GM19463 (cell line): ENCODE measurements at regions not wholly inside any gene's neighbourhood (a gene's known extent, or its start where the extent isn't known, plus 50 kb on each side); places are given as distances from the start of the nearest gene placed in this dataset.
"Not testable (repeated sequence)": the region's sequence is repeated elsewhere in the genome, so short reads cannot be mapped to it uniquely, and the experiment has no call there.

Experiments used
- ATAC-seq: cut with Tn5 transposase; IDR thresholded peaks from one replicate; pipeline ENCODE4 v1.9.1; 2021; ENCODE audit warnings: mild to moderate bottlenecking, moderate library complexity; ENCODE audit not compliant: unreplicated experiment

DNA sequence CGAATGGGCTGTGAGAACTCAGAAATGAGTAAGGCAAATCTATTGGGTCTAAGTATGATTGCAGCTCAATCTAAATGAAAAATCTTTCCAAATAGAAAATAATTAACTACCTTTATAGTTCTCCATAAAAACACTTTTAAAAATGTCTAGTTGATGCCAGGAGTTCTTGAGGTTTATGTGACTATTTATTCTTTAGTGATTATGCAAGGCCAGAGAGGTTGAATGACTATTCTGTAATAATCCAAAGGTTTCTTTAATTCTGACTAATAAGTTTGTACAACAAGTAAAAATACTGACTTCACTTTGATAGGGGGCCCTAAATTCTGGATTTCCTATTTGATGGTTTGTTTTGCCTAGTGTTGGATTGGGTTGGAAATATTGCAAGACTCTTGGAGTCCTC, 461.2 kb downstream of the EPM2A start:
- ATAC-seq = no peak

DNA sequence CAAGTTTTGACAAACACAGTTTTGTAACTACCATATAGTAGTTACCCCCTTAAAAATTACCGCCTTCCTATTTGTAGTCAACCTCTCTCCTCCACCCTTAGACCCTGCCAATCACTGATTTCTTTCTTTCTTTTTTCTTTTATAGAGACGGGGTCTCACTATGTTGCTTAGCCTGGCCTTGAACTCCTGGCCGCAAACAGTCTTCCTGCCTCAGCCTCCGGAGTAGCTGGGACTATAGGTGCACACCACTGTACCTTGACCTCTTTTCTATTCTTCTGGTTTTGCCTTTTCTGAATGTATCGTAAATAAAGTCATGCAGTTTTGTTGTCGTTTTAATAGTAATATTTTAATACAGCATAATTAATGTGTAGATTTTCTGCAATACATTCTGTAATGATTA, 460.3 kb downstream of the EPM2A start:
- ATAC-seq = no peak

DNA sequence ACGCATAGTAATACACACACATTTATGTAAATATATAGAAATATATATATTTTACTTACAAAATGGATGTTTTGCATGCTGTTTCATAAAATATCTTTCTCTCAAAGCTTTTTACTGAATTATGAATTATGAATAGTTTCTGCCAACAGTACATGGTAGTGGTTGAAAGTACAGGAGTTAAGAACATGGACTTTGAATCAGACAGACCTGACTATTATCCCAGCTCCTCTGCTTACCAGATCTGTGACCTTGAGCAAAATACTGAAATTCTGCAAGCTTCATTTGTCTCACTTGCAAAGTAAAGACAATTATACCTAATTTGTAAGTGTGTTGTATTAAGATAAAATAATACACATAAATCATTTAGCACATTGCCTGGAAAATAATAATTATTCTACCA, 459.5 kb downstream of the EPM2A start:
- ATAC-seq = no peak

DNA sequence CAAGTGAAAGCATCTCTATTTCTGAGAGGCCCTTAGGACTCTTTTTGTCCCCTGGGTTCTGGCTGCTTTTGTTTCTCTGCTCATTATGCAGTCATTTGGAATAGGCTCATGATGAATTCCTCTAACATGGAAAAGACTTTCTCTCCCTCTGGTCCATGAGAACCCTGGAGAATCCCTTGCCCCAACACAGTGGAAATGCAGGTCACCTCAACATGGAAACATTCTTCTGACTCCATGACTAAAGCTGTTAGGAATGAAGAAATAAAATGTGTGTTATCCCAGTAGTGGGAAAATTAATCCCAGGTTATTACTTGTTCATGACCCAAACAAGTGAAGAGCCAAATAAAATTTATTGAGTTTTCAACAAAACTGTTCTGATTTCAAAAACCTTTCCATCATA, 458.6 kb downstream of the EPM2A start:
- no peak for ATAC-seq

DNA sequence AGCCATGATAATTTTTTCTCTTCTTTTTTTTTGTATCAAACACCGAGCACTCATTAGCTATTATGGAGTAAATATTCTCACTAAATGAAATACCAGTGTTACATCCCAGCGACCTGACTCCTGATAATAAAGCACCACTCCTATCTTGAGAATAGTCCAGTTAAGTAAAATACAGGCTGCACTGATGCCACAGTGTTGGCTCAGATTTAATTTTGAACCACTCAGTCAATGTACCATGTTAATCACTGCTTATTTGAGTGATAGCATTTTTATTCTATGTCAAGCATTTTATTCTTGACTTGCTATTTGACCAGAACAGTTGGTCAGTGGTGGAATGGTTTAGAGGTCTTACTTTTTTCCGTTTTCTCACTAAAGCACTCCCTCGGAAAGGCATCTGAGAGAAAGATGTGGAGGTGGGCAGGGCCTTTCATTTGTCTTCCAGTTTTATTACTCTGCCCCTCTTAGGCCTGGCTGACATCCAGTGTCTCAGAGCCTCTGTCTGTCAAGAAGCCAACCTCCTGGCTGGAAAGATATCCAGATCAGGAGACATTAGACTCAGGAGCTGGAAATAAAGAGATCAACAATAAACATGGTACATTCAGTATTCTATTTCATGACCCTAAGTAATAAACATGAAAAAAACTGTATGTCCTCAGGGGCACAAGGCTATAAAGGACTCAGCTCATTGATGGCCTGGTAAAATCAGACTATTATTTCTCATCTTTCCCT, 457.8 kb downstream of the EPM2A start:
- no peak for ATAC-seq

DNA sequence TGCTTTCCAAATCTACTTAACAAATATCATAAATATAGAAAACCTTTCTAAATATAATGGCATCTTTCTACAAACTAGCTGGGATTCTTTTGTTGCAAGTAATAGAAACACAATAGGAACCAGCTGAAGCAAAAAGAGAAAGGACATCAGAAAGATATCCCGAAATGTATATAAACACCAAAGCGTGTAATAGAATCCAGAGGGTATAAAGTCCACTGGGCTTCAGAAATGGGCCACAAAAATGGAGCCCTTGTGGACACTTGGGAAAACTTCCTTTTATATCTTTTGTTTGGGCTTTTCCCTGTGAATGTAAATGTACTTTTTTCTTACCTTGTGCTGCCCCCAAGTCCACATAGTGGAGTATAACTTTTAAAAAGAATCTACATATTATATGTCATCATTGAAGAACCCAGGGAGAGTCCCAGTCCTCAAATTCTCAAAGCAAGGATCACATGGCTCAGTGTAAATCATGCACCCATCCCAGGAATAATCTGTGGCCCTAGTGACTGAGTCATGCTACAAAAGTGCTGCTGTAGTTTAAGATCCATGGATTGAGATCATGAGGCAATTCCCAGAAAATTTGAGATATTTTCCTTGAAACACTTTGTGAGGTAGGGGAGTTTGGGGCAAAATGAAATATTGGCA, 457.0 kb downstream of the EPM2A start:
- ATAC-seq = no peak

DNA sequence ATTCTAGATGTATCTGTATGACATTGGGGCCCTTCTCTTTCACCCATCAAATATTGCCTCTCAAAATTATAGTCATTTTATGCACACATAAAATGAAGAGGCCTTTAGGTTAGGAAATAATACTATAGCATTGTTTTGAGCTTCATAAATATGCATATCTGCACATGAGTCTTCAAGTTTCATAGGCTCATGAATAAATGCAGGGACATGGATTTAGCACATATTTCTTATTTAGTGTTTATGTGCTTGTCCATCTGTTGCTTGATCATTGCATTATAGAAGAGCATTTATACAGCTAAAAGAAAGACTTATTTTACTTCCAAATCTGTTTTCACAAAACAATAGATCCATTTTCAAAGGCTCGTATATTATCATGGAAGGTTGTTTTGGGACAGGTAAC, 455.8 kb downstream of the EPM2A start:
- no peak for ATAC-seq

DNA sequence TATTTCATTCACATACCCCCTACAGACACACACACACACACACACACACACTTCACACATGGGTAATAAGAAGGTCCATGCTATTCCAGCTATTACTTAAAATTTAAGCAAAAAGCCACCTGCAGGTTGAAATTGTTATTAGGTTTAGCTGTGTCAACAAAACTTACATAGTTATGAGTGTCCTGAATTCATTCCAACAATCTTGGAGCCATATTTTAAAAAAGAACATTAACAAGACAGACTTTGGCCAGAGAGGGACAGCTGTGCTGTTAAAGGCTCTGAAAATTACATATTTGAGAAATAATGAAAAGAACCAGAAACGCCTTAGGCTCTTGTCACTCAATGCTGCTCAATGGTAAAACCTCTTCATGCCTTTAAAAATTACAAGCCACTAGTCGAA, 455.3 kb downstream of the EPM2A start:
- no peak for ATAC-seq

DNA sequence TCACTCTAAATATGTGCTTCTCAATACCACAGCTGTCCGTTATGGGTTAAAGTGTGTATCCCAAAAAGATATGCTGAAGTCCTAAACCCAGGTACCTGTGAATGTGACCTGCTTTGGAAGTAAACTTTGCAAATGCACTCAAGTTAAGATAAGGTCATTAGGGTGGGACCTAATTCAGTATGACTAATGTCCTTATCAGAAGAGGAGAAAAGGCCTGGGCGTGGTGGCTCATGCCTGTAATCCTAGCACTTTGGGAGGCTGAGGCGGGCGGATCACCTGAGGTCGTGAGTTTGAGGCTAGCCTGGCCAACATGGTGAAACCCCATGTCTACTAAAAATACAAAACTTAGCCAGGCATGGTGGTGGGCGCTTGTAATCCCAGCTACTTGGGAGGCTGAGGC, 452.1 kb downstream of the EPM2A start:
- not testable (repeated sequence) for ATAC-seq

DNA sequence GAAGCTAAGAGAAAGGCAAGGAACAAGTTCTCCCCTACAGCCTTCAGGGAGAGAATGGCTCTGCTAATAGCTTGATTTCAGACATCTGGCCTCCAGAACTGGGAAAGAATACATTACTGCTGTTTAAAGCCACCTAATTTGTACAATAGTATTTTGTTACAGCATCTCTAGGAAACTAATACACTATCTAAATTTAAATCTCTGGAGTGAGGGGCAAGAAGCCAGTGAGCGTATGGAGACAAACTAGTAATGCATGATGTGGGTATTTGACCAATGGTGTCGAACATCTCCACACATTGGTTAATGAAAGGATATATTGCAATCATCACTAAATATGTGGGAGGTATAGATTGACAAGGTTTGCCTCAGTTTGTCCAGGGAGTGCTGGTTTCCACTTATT, 451.5 kb downstream of the EPM2A start:
- ATAC-seq = no peak

DNA sequence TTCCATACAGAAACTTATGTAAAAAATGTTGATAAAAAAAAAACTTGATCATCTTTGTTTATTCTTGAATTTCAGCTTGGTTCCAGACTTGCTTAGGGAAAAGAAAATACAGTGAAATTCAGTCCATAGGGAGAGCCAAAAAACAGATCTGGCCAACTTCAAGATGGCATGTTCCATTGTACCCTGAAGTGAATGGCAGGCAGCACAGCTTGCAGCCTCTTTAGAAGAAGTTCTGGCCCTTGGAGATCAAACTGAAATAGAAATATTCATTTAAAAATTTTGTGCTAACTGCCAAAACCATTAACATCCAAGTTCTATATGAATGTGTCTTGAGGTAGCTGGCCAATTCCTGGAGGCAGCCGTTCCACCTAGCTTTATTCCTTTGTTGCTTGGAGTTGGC, 448.4 kb downstream of the EPM2A start:
- no peak for ATAC-seq

DNA sequence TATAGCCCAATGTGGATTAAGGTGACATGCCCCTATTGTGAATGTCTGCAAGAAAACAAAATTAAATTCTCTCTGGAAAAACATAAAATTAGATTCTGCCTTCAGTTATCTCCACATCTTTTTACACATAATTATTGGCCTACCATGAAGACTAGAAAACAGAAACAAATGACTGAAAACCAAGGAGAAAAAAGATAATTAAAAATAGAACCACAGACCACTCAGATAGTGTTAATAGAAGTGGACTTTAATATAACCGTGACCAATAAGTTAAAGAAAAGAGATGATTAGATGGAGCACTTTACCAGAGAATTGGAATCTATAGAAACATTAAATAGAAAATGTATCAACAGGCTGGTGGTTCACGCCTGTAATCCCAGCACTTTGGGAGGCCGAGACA, 445.7 kb downstream of the EPM2A start:
- ATAC-seq = no peak

DNA sequence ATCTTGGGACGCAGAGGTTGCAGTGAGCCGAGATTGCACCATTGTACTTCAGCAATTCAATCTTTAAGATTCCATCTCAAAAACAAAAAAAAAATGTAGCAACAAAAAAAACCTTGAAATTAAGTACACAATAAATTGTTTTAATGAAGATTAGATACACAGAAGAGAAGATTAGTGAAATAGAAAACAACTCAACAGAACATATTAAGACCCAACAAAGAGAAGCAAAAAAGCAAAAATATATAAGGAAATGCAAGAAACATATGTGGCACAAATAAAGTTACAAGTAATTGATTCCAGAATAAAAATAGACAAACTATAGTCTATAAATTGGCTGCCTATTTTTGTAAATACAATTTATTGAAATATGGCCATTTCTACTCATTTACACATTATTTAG, 445.2 kb downstream of the EPM2A start:
- no peak for ATAC-seq

DNA sequence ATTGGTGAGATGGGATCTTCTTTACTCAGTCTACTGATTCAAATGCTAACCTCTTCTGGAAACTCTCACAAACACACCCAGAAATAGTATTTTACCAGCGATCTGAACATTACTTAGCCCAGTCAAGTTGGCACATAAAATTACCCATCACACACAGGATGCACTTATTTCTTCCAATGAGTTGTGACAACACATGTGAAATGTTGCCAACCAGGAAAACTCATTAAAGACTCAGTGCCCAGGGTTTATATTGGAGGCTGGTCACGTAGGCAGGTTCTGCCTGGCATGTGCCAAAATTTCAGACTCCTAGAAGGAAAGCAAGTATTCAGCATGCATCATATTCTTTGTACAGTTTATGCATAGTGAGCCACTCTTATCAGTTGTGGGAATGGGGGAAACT, 443.3 kb downstream of the EPM2A start:
- no peak for ATAC-seq

DNA sequence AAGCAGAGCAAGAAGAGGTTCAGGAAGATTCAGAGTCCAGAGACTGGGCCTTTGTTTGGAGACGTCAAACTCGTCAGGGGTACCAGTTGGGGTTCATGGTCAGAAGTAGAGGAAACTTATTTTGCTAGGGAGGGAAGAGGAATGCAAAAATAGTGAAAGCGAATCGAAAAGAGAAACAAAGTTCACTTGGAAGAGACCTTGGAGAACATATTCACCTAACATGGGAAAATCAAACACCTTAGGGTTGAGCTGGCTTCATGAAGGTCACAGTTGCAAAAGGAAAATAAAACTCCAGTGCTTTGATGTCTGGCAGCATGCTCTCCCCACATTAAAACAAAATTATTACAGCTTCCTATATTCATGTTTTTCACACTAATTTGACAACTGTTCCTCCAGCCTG, 440.4 kb downstream of the EPM2A start:
- no peak for ATAC-seq

DNA sequence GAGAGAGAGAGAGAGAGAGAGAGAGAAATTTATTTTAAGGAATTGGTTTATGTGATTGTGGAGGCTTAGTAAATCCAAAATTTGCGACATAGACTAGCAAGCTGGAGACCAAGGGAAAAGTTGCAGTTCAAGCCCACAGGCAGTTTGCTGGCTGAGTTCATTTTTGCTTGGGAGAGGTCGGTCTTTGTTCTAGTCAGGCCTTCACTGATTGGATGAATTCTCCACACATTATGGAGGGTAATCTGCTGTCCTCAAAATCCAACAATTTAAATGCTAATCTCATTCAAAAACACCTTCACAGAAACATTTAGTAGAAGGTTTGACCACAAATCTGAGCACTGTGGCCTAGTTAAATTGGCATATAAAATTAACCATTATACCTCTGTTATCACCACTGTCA, 439.6 kb downstream of the EPM2A start:
- no peak for ATAC-seq

DNA sequence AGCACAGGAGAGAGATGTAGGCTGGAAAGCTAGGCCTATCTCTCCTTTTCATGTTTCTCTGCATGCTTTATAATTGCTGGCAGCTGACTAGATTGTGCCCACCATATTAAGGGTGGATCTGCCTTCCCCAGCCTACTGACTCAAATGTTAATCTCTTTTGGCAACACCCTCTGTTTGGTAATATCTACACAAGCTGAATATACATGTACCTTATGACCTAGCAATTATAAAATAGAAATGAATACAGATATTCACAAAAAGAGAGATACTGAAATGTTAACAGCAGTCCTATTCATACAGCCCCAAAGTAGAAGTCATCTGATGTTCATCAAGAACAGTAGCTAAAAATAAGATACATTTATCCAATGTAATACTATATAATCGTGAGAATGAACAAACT, 429.6 kb downstream of the EPM2A start:
- no peak for ATAC-seq

DNA sequence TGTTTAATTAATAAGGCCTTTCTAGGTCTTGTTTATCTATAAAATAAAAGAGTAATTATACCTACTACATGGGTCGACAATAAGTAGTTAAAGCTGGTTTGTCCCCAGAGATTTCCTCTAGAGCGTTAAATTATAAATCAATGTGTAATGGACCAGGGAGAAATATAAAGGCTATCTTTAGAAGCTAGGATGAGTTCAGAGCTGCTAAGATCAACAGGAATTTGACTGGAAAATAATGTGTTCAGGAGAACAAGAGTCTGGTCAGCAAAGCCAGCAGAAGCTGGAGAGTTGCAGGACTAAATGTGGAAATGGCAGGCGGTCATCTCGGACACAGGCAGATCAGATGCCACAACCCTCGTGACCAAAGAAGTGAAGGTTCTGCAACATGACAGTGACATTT, 428.8 kb downstream of the EPM2A start:
- no peak for ATAC-seq

DNA sequence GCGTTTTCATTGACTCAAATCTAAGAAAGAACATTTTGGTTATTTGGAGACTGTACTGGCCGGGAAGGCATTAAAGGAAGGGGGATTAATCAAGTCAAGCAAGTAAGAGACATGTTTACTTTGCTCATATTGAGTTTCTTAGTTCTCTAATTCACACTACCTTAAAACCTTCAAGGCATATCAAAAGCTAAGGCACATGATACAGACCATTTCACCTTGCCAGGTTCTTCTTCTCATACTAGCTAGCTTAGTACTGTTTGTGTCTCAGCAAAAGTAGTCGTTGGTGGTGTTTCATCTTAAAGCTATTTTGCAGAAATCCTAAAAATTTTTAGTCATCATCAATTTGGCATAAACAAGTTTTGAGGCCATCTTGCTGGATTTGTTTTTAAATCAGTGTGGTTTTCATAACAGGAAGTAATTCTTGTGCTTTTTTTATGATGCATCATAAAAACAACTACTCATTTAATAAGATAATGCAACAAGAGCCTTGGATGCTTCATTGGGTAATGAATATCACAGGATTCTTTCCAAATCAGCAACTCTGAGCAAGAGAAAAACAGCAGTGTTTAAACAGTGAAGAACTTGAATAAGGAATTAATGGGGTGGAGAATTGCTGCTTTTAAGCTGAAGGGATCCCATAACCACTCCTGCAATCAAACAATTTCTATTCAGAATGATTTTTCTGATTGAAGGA, 425.3 kb downstream of the EPM2A start:
- no peak for ATAC-seq

DNA sequence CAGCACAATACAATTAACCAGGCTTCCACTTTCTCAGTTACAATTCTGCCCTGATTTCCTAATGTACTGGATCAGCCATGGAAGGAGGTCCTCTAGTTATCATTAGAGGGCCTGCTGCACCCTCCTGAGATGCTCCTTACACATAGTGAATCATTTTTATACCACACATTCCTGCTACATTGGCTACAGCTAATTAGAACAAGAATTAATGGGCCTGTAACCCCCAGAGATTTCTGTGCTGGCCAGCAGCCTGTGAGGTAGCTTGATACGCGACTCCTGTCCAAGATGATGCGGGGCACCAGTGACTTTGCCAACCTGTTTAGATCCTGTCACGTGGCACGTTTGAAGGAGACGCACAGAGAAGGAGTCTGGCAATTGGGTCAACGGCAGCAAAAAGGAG, 422.8 kb downstream of the EPM2A start:
- ATAC-seq = no peak

DNA sequence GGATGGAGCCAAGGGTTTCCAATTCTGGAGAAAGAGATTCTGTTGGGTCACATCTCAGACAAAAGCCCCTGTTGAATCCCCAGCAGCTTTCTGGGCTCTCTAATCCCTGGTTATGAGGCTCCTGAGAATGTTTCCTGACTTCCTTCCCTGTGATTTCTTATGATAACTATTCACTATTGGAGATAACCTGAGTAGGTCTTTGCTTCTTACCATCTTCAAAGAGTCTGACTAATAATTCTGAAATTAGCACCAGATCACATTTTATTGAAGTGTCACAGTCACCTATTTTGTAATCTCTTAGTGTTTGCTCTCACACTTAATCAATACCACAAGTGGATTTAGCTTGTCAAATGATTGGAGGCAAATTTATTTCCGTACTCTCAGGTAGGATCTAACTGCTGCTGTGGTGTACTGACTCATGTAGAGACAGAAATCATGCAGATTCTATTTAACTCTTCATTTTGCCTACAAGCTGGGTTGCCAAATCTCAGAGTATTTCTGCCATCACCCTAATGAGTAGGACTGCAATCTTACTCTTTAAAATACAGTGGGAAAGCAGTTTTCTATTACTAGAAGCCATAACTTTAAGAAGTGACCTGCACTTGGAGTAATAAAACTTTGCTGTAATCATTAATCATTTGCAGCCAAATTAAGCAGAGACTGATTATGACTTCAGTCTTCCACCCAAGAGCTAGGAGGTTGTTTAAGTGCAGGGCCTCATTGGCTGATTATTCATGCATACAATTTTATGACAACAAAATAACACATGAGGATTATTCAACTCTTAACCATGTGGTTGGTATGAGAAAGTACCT, 422.1 kb downstream of the EPM2A start:
- no peak for ATAC-seq
